ENCODE measurements at regions not wholly inside any gene's neighbourhood (a gene's known extent, or its start where the extent isn't known, plus 50 kb on each side); places are given as distances from the start of the nearest gene placed in this dataset.

GRCh38 chr19:31223740-31224534 lies 125.3 kb downstream of the TSHZ3 start:
- Histone ChIP-seq H3K27ac (ENCODE audit: low read depth, low read length) (peak overlapping the region; percentile 89), H3K36me3 (ENCODE audit: insufficient read depth, low read length) (no peaks in the 10 kb centered on the region), H4K20me1 (ENCODE audit: insufficient read depth, low read length) (no peaks in the 10 kb centered on the region), H3K4me1 (ENCODE audit: insufficient read depth, low read length) (peaks cover 15% of the 10 kb centered on the region), H3K9me3 (ENCODE audit: low read depth, low read length) (no peaks in the 10 kb centered on the region), H3K4me2 (ENCODE audit: insufficient read depth, low read length) (peak overlapping the region; percentile 59), H3K4me3 (ENCODE audit: insufficient read depth, low read length) (peak overlapping the region; percentile 9), H2AFZ (ENCODE audit: low read length) (peak overlapping the region; percentile 67), H3K27me3 (ENCODE audit: insufficient read depth, low read length) (no peaks in the 10 kb centered on the region), H3K79me2 (ENCODE audit: insufficient read depth, low read length) (no peaks in the 10 kb centered on the region)
- TF ChIP-seq CTCF (IDR thresholded peaks at IDR 0.05; ENCODE audit: extremely low read depth, low read depth, low read length): no peak
- peak; percentile 87 for DNase-seq (ENCODE audit: insufficient read length, low spot score, missing footprints)

GRCh38 chr19:31220540-31220939 lies 128.7 kb downstream of the TSHZ3 start:
- no peak for DNase-seq (ENCODE audit: insufficient read length, low spot score, missing footprints)
- H3K79me2 ChIP-seq (ENCODE audit: insufficient read depth, low read length): no peaks in the 10 kb centered on the region
- no peak overlapping the region for H2AFZ ChIP-seq (ENCODE audit: low read length)
- no peaks in the 10 kb centered on the region for H4K20me1 ChIP-seq (ENCODE audit: insufficient read depth, low read length)
- no peaks in the 10 kb centered on the region for H3K9me3 ChIP-seq (ENCODE audit: low read depth, low read length)
- H3K4me2 ChIP-seq (ENCODE audit: insufficient read depth, low read length): no peak overlapping the region
- no peak overlapping the region for H3K4me3 ChIP-seq (ENCODE audit: insufficient read depth, low read length)
- H3K4me1 ChIP-seq (ENCODE audit: insufficient read depth, low read length): peaks cover 15% of the 10 kb centered on the region
- no peaks in the 10 kb centered on the region for H3K36me3 ChIP-seq (ENCODE audit: insufficient read depth, low read length)
- no peaks in the 10 kb centered on the region for H3K27me3 ChIP-seq (ENCODE audit: insufficient read depth, low read length)
- H3K27ac ChIP-seq (ENCODE audit: low read depth, low read length): no peak overlapping the region
- TF ChIP-seq CTCF (IDR thresholded peaks at IDR 0.05; ENCODE audit: extremely low read depth, low read depth, low read length): no peak

- no peak overlapping the region for H3K4me3 ChIP-seq (ENCODE audit: insufficient read depth, low read length)
- no peaks in the 10 kb centered on the region for H3K27me3 ChIP-seq (ENCODE audit: insufficient read depth, low read length)
- no peaks in the 10 kb centered on the region for H3K79me2 ChIP-seq (ENCODE audit: insufficient read depth, low read length)
- no peak for DNase-seq (ENCODE audit: insufficient read length, low spot score, missing footprints)
- H2AFZ ChIP-seq (ENCODE audit: low read length): no peak overlapping the region
- no peak overlapping the region for H3K4me2 ChIP-seq (ENCODE audit: insufficient read depth, low read length)
- TF ChIP-seq CTCF (IDR thresholded peaks at IDR 0.05; ENCODE audit: extremely low read depth, low read depth, low read length): no peak
- no peaks in the 10 kb centered on the region for H4K20me1 ChIP-seq (ENCODE audit: insufficient read depth, low read length)
- H3K36me3 ChIP-seq (ENCODE audit: insufficient read depth, low read length): no peaks in the 10 kb centered on the region
- H3K4me1 ChIP-seq (ENCODE audit: insufficient read depth, low read length): peaks cover 12% of the 10 kb centered on the region
- peak overlapping the region; percentile 13 for H3K27ac ChIP-seq (ENCODE audit: low read depth, low read length)
- no peaks in the 10 kb centered on the region for H3K9me3 ChIP-seq (ENCODE audit: low read depth, low read length)
These were observed 134.2 kb downstream of the TSHZ3 start for GRCh38 chr19:31214997-31215396.

- Histone ChIP-seq H3K9me3 (ENCODE audit: low read depth, low read length) (no peaks in the 10 kb centered on the region), H3K79me2 (ENCODE audit: insufficient read depth, low read length) (no peaks in the 10 kb centered on the region), H3K27me3 (ENCODE audit: insufficient read depth, low read length) (no peaks in the 10 kb centered on the region), H4K20me1 (ENCODE audit: insufficient read depth, low read length) (no peaks in the 10 kb centered on the region), H3K4me1 (ENCODE audit: insufficient read depth, low read length) (peaks cover 12% of the 10 kb centered on the region), H3K36me3 (ENCODE audit: insufficient read depth, low read length) (no peaks in the 10 kb centered on the region), H3K4me3 (ENCODE audit: insufficient read depth, low read length) (peak overlapping the region; percentile 12), H3K27ac (ENCODE audit: low read depth, low read length) (peak overlapping the region; percentile 92), H3K4me2 (ENCODE audit: insufficient read depth, low read length) (peak overlapping the region; percentile 68), H2AFZ (ENCODE audit: low read length) (peak overlapping the region; percentile 67)
- TF ChIP-seq CTCF (IDR thresholded peaks at IDR 0.05; ENCODE audit: extremely low read depth, low read depth, low read length): no peak
- peak; percentile 95 for DNase-seq (ENCODE audit: insufficient read length, low spot score, missing footprints)
These were observed 135.2 kb downstream of the TSHZ3 start for GRCh38 chr19:31214086-31214485.
